ENCODE measurements at regions not wholly inside any gene's neighbourhood (a gene's known extent, or its start where the extent isn't known, plus 50 kb on each side); places are given as distances from the start of the nearest gene placed in this dataset.

- no TSS peak for BruUV-seq (replicated peaks)
- 97% methylated on average over 3 of the region's 3 CpGs for WGBS (ENCODE audit: low lambda C conversion rate)
- no peak overlapping the region for H3K4me3 ChIP-seq (replicated peaks in 1 of 3; ENCODE audit: insufficient read depth in 1 of 3, low read depth in 2 of 3, low read length in 3 of 3)
- H3K9me3 ChIP-seq (ENCODE audit: low read length), result peaks cover 9% of the 10 kb centered on the region; the same call in 1 of the 2 replicates
- DNase-seq (ENCODE audit: low spot score) (no peak), FAIRE-seq (no peak), ATAC-seq (no peak)
- no peaks in the 10 kb centered on the region for H4K20me1 ChIP-seq (ENCODE audit: insufficient read depth, low read length)
- CTCF ChIA-PET (ENCODE audit: low intra/inter-chr PET ratio, low total read pairs), result no interaction called here
- POLR2A ChIA-PET, result no interaction called here
- H3K27me3 ChIP-seq (ENCODE audit: control insufficient read depth in 1 of 2, insufficient read depth in 2 of 2, low read length in 2 of 2), result no peaks in the 10 kb centered on the region
- H3K36me3 ChIP-seq (replicated peaks in 1 of 2; ENCODE audit: control insufficient read depth in 1 of 2, insufficient read depth in 2 of 2, low read length in 2 of 2), result no peaks in the 10 kb centered on the region
- H3K79me2 ChIP-seq (ENCODE audit: insufficient read depth, low read length), result no peaks in the 10 kb centered on the region
- H3K9ac ChIP-seq (ENCODE audit: insufficient read depth, low read depth, low read length), result no peak overlapping the region
- H2AFZ ChIP-seq (ENCODE audit: low read length), result no peak overlapping the region
- no peak for TF ChIP-seq MEIS2 (CRISPR knock-in tag; IDR thresholded peaks at IDR 0.05)
- TF ChIP-seq TOPORS (CRISPR knock-in tag; IDR thresholded peaks at IDR 0.05), result no peak
- no peak for TF ChIP-seq ZKSCAN8 (CRISPR knock-in tag; IDR thresholded peaks at IDR 0.05; ENCODE audit: borderline replicate concordance)
- TF ChIP-seq ZNF589 (CRISPR knock-in tag; conservative IDR thresholded peaks at IDR 0.05), result no peak
- TF ChIP-seq ZNF510 (CRISPR knock-in tag; IDR thresholded peaks at IDR 0.05; ENCODE audit: low read depth), result no peak
- no peak for TF ChIP-seq ZNF33B (CRISPR knock-in tag; IDR thresholded peaks at IDR 0.05)
- no peak for TF ChIP-seq ZNF597 (CRISPR knock-in tag; IDR thresholded peaks at IDR 0.05)
- no peak for TF ChIP-seq CREB3 (CRISPR knock-in tag; IDR thresholded peaks at IDR 0.05)
- no peak for TF ChIP-seq IRF1 (CRISPR knock-in tag; IDR thresholded peaks at IDR 0.05; ENCODE audit: low read depth)
- no peak for TF ChIP-seq ZNF44 (CRISPR knock-in tag; IDR thresholded peaks at IDR 0.05)
- TF ChIP-seq ZNF431 (CRISPR knock-in tag; IDR thresholded peaks at IDR 0.05; ENCODE audit: borderline replicate concordance, low read depth), result no peak
- no peak overlapping the region for H3K4me2 ChIP-seq (ENCODE audit: low read depth, low read length)
- in situ Hi-C loops (cut with HindIII; ENCODE audit: extremely low pct_ligation_motif_present, low pct_unique_long_range_greater_than_20kb), result no loop called here
- intact Hi-C loops (cut with micrococcal nuclease; ENCODE audit: unreplicated experiment), result no loop called here
- no peak overlapping the region for H3K27ac ChIP-seq (ENCODE audit: extremely low read length, insufficient read depth, low read length)
- H3K4me1 ChIP-seq (ENCODE audit: insufficient read depth, low read length), result peaks cover 39% of the 10 kb centered on the region
Observed at GRCh38 chr15:39216816-39217215, 364.1 kb upstream of the THBS1 start.
